Lower lobe of right lung (tissue), 2 donors: ENCODE measurements at regions not wholly inside any gene's neighbourhood (a gene's known extent, or its start where the extent isn't known, plus 50 kb on each side); places are given as distances from the start of the nearest gene placed in this dataset.

Source experiments
- ATAC-seq, 2 donors: fragments of 200-7000 bp; cut with Tn5 transposase; one replicate each; pipeline ENCODE4 v1.9.1; 2020 to 2022; ENCODE audit warnings: mild to moderate bottlenecking in 2 of 2, moderate library complexity in 2 of 2
- DNase-seq: peaks from one replicate; pipeline ENCODE4 v3.0.0-alpha.2; 2020
- H3K27ac ChIP-seq: fragments of 200-600 bp; one replicate; pipeline ENCODE4 v1.8.0; 2022
- H3K27me3 ChIP-seq: fragments of 200-600 bp; one replicate; pipeline ENCODE4 v1.8.0; 2022; ENCODE audit warnings: low read depth
- H3K36me3 ChIP-seq: fragments of 200-600 bp; one replicate; pipeline ENCODE4 v1.8.0; 2022; ENCODE audit warnings: mild to moderate bottlenecking
- H3K4me1 ChIP-seq: fragments of 200-600 bp; one replicate; pipeline ENCODE4 v1.8.0; 2022
- H3K4me3 ChIP-seq: fragments of 200-600 bp; one replicate; pipeline ENCODE4 v1.8.0; 2022; ENCODE audit warnings: mild to moderate bottlenecking
- H3K9me3 ChIP-seq: fragments of 200-600 bp; one replicate; pipeline ENCODE4 v1.8.0; 2022
- CTCF ChIP-seq: fragments of 200-600 bp; IDR thresholded peaks from one replicate; pipeline ENCODE4 v1.8.0; 2022; ENCODE audit warnings: antibody characterized with exemption, mild to moderate bottlenecking
- intact Hi-C: fragments of 100-400 bp; cut with DNase I; formaldehyde crosslinking; loops from one replicate; pipeline ENCODE4 v1.11.0; 2022
- donor health status: DM: no; HTN: yes; CAD: no; lungs with severe emphysema.

DNA sequence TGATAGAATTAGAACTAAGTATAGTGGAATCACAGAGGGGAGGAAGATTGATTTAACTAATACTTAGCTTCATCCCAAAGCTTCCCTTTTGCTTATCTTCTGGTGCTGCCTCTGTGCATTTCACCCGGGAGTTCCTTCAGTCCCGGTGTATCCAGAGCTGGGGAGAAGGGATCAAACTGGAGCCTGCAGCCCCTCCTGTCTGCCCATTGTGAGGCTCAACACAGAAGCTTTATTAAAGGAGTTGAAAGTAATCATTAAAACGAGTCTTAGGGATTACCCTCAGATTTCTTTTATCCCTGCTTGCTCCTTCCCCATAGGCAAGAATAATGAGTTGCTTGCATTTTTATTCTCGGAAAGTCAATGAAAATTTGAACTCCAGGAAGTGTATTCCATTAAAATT, 739.7 kb upstream of the DDX18 start:
- no peaks in the 10 kb centered on the region for H3K36me3 ChIP-seq
- no peaks in the 10 kb centered on the region for H3K4me1 ChIP-seq
- ATAC-seq (no peak), DNase-seq (no peak)
- TF ChIP-seq CTCF = no peak
- no peaks in the 10 kb centered on the region for H3K27me3 ChIP-seq
- H3K27ac ChIP-seq = no peak overlapping the region
- no peak overlapping the region for H3K4me3 ChIP-seq
- intact Hi-C loops = no loop called here
- no peaks in the 10 kb centered on the region for H3K9me3 ChIP-seq

DNA sequence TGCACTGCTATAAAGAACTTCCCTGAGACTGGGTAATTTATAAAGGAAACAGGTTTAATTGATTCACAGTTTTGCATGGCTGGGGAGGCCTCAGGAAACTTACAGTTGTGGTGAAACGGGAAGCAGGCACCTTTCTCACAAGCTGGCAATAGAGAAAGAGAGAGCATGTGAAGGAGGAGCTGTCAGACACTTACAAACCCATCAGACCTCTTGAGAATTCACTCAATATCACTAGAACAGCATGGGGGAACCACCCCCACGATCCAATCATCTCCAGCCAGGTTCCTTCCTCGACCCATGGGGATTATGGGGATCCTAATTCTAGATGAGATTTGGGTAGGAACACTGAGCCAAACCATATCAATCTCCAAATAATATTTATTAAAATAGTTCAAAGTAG, 729.2 kb upstream of the DDX18 start:
- Histone ChIP-seq H3K36me3 (no peaks in the 10 kb centered on the region), H3K27me3 (no peaks in the 10 kb centered on the region), H3K4me1 (no peaks in the 10 kb centered on the region), H3K4me3 (no peak overlapping the region), H3K27ac (no peak overlapping the region), H3K9me3 (no peaks in the 10 kb centered on the region)
- no peak for DNase-seq
- ATAC-seq = no peak
- no peak for TF ChIP-seq CTCF
- intact Hi-C loops = no loop called here

DNA sequence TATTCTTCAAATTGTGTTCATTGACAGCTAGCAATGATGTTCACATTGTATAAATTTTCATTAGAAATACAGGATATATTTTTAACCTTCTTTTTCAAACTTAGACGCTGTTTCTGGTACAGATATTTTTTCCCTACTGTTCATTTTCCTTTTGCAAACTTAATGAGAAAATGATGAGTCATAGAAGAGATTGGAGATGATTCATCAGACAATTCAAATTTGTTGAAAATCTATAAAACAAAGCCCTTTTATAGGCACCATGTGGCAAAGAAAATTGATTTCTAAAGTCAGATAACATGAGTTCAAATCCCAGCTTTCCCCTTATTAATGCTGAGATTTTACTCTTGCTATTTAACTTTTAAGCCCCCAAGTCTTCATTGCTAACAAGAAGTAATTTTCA, 728.8 kb upstream of the DDX18 start:
- intact Hi-C loops = no loop called here

GRCh38 chr2:117086174-117086942, 728.1 kb upstream of the DDX18 start:
- H3K27me3 ChIP-seq = no peaks in the 10 kb centered on the region
- H3K4me1 ChIP-seq = no peaks in the 10 kb centered on the region
- no peak for TF ChIP-seq CTCF
- H3K9me3 ChIP-seq = no peaks in the 10 kb centered on the region
- DNase-seq (no peak), ATAC-seq (no peak)
- H3K36me3 ChIP-seq = no peaks in the 10 kb centered on the region
- no peak overlapping the region for H3K27ac ChIP-seq
- no peak overlapping the region for H3K4me3 ChIP-seq
- intact Hi-C loops = no loop called here

More for the DNA sequence above, 728.8 kb upstream of the DDX18 start:
- Histone ChIP-seq H3K27ac (no peak overlapping the region), H3K27me3 (no peaks in the 10 kb centered on the region), H3K4me3 (no peak overlapping the region), H3K9me3 (no peaks in the 10 kb centered on the region), H3K4me1 (no peaks in the 10 kb centered on the region), H3K36me3 (no peaks in the 10 kb centered on the region)
- no peak for TF ChIP-seq CTCF
- ATAC-seq = no peak
- no peak for DNase-seq

- TF ChIP-seq CTCF = no peak
- H3K27ac ChIP-seq = no peak overlapping the region
- ATAC-seq = no peak
- no peaks in the 10 kb centered on the region for H3K27me3 ChIP-seq
- no peaks in the 10 kb centered on the region for H3K9me3 ChIP-seq
- intact Hi-C loops = no loop called here
- H3K36me3 ChIP-seq = no peaks in the 10 kb centered on the region
- no peak overlapping the region for H3K4me3 ChIP-seq
- DNase-seq = no peak
- H3K4me1 ChIP-seq = no peaks in the 10 kb centered on the region
Observed at GRCh38 chr2:117086943-117087250, 727.6 kb upstream of the DDX18 start.
